Fibroblast of the aortic adventitia (primary cell): ENCODE measurements at regions not wholly inside any gene's neighbourhood (a gene's known extent, or its start where the extent isn't known, plus 50 kb on each side); places are given as distances from the start of the nearest gene placed in this dataset.

ENCODE experiments used
- DNase-seq: peaks from one replicate; pipeline ENCODE4 v3.0.0-alpha.2; 2010; ENCODE audit warnings: low read depth
- H3K4me3 ChIP-seq: 2 replicates; pipeline ENCODE4 v1.5.1; 2011; ENCODE audit warnings: low read depth, mild to moderate bottlenecking, control low read depth, low read length, moderate library complexity
- CTCF ChIP-seq: IDR thresholded peaks from 2 replicates; pipeline ENCODE4 v1.5.1; 2011; ENCODE audit warnings: mild to moderate bottlenecking, low read length, control low read depth, inconsistent platforms; ENCODE audit not compliant: insufficient read depth

GRCh38 chr12:93134893-93135285, 205.8 kb upstream of the EEA1 start:
- H3K4me3 ChIP-seq, result no peak overlapping the region
- no peak for DNase-seq
- TF ChIP-seq CTCF, result no peak

- no peak overlapping the region for H3K4me3 ChIP-seq
- DNase-seq, result no peak
- no peak for TF ChIP-seq CTCF
These were observed 206.5 kb upstream of the EEA1 start for GRCh38 chr12:93135286-93136239.

- no peak for DNase-seq
- no peak overlapping the region for H3K4me3 ChIP-seq
- TF ChIP-seq CTCF, result no peak
These were observed 207.4 kb upstream of the EEA1 start for GRCh38 chr12:93136253-93137055.

GRCh38 chr12:93137656-93138612, 208.8 kb upstream of the EEA1 start:
- no peak for TF ChIP-seq CTCF
- peak; percentile 83 for DNase-seq
- H3K4me3 ChIP-seq, result no peak overlapping the region

GRCh38 chr12:93139028-93139665, 210.1 kb upstream of the EEA1 start:
- no peak for DNase-seq
- TF ChIP-seq CTCF, result no peak
- H3K4me3 ChIP-seq, result no peak overlapping the region

GRCh38 chr12:93140325-93140724, 211.2 kb upstream of the EEA1 start:
- DNase-seq, result no peak
- no peak for TF ChIP-seq CTCF
- H3K4me3 ChIP-seq, result no peak overlapping the region
